ENCODE measurements at regions not wholly inside any gene's neighbourhood (a gene's known extent, or its start where the extent isn't known, plus 50 kb on each side); places are given as distances from the start of the nearest gene placed in this dataset.

- no peak for FAIRE-seq
Measured at GRCh38 chr1:30400507-30400906, 322.9 kb downstream of the MATN1 start.

- FAIRE-seq: no peak
Measured at GRCh38 chr1:30399026-30399425, 324.4 kb downstream of the MATN1 start.

GRCh38 chr1:30397576-30397975 is 325.8 kb downstream of the MATN1 start:
- FAIRE-seq: no peak

- FAIRE-seq: no peak
Measured at GRCh38 chr1:30395631-30396030, 327.8 kb downstream of the MATN1 start.

GRCh38 chr1:30388386-30388785 is 335.0 kb downstream of the MATN1 start:
- FAIRE-seq: no peak

GRCh38 chr1:30386156-30386926 is 337.0 kb downstream of the MATN1 start:
- no peak for FAIRE-seq

GRCh38 chr1:30385246-30385995 is 338.0 kb downstream of the MATN1 start:
- no peak for FAIRE-seq

GRCh38 chr1:30384286-30385245 is 338.8 kb downstream of the MATN1 start:
- FAIRE-seq: no peak

GRCh38 chr1:30383221-30383711 is 340.1 kb downstream of the MATN1 start:
- no peak for FAIRE-seq

GRCh38 chr1:30382496-30382895 is 340.9 kb downstream of the MATN1 start:
- no peak for FAIRE-seq

GRCh38 chr1:30381671-30382365 is 341.6 kb downstream of the MATN1 start:
- FAIRE-seq: no peak

GRCh38 chr1:30381266-30381665 is 342.1 kb downstream of the MATN1 start:
- FAIRE-seq: no peak

GRCh38 chr1:30380625-30380984 is 342.8 kb downstream of the MATN1 start:
- FAIRE-seq: no peak

GRCh38 chr1:30379684-30380624 is 343.4 kb downstream of the MATN1 start:
- no peak for FAIRE-seq

- no peak for FAIRE-seq
Measured at GRCh38 chr1:30378991-30379581, 344.3 kb downstream of the MATN1 start.

GRCh38 chr1:30378003-30378596 is 345.3 kb downstream of the MATN1 start:
- no peak for FAIRE-seq

GRCh38 chr1:30377230-30378002 is 346.0 kb downstream of the MATN1 start:
- FAIRE-seq: no peak

- FAIRE-seq: no peak
Measured at GRCh38 chr1:30376054-30376697, 347.2 kb downstream of the MATN1 start.

- FAIRE-seq: no peak
Measured at GRCh38 chr1:30375156-30375555, 348.2 kb downstream of the MATN1 start.

All from TTC549 (cell line).